GM12878 (cell line): ENCODE measurements at regions not wholly inside any gene's neighbourhood (a gene's known extent, or its start where the extent isn't known, plus 50 kb on each side); places are given as distances from the start of the nearest gene placed in this dataset.

Source experiments
- ATAC-seq: fragments of 200-7000 bp; cut with Tn5 transposase; 3 replicates; pipeline ENCODE4 v1.9.1; 2020; ENCODE audit warnings: mild to moderate bottlenecking, moderate library complexity
- BruUV-seq: library from RNA; stranded (reverse); fragments of 400-500 nt; replicated peaks from 2 replicates; lab custom pipeline; 2021; lab: Mats Ljungman, UMichigan
- CTCF ChIA-PET: fragments of 300-600 bp; sonication (Branson Sonifier 250); formaldehyde crosslinking; extraction: SDS; loops from one replicate; lab custom pipeline; 2021; ENCODE audit warnings: inconsistent platforms; lab: Yijun Ruan, JAX
- POLR2A ChIA-PET: fragments of 350-600 bp; formaldehyde crosslinking; extraction: SDS; loops from one replicate; lab custom pipeline; 2021; ENCODE audit warnings: inconsistent platforms; lab: Charles Lee
- RAD21 ChIA-PET: fragments of 300-600 bp; sonication (Branson Sonifier 250); formaldehyde crosslinking; loops from one replicate; lab custom pipeline; 2023; ENCODE audit warnings: antibody characterized with exemption; ENCODE audit not compliant: unreplicated experiment; lab: Charles Lee
- SMC1A ChIA-PET: fragments of 300-600 bp; sonication (Branson Sonifier 250); formaldehyde crosslinking; loops from one replicate; lab custom pipeline; 2023; ENCODE audit not compliant: unreplicated experiment, uncharacterized antibody; lab: Charles Lee
- DNase-seq: peaks from one replicate; pipeline ENCODE4 v3.0.0-alpha.2; 2011; ENCODE audit warnings: low read depth, low spot score
- FAIRE-seq: peaks from 3 replicates; lab custom pipeline; 2011; peaks lifted over from hg19 to GRCh38; lab: Jason Lieb, UNC
- H2AFZ ChIP-seq: 2 replicates; pipeline ENCODE4 v1.6.0; 2011; ENCODE audit warnings: low read depth, low read length, control low read depth; ENCODE audit not compliant: control insufficient read depth
- H3K27ac ChIP-seq: 2 replicates; pipeline ENCODE4 v1.5.1; 2011; ENCODE audit warnings: control low read depth; ENCODE audit not compliant: control insufficient read depth, insufficient read depth
- H3K27me3 ChIP-seq, 2 experiments: replicated peaks in 1 of 2; 2 replicates each; pipeline versions ENCODE4 v1.6.0 to v1.6.1; 2011; ENCODE audit warnings: low read length in 1 of 2; ENCODE audit not compliant: control insufficient read depth in 2 of 2, insufficient read depth in 2 of 2
- H3K36me3 ChIP-seq, 2 experiments: 2 replicates each; pipeline ENCODE4 v1.5.1; 2011; ENCODE audit warnings: low read length in 1 of 2; ENCODE audit not compliant: control insufficient read depth in 2 of 2, insufficient read depth in 2 of 2
- H3K4me1 ChIP-seq: 2 replicates; pipeline ENCODE4 v1.6.1; 2011; ENCODE audit warnings: mild to moderate bottlenecking, low read length, moderate library complexity, mixed read lengths; ENCODE audit not compliant: control insufficient read depth, insufficient read depth
- H3K4me2 ChIP-seq: 2 replicates; pipeline ENCODE4 v1.6.0; 2011; ENCODE audit warnings: control low read depth; ENCODE audit not compliant: control insufficient read depth, insufficient read depth
- H3K4me3 ChIP-seq: fragments of 200-600 bp; sonication (generic); 2 replicates; pipeline ENCODE4 v1.5.1; 2016
- H3K79me2 ChIP-seq: 2 replicates; pipeline ENCODE4 v1.6.0; 2011; ENCODE audit warnings: low read length; ENCODE audit not compliant: control insufficient read depth, insufficient read depth
- H3K9ac ChIP-seq: 2 replicates; pipeline ENCODE4 v1.8.0; 2011; ENCODE audit warnings: low read length, control low read depth, mixed read lengths; ENCODE audit not compliant: control insufficient read depth, insufficient read depth
- H3K9me3 ChIP-seq: replicated peaks from 3 replicates; pipeline ENCODE4 v1.5.1; 2011; ENCODE audit warnings: mild to moderate bottlenecking, low read length; ENCODE audit not compliant: control insufficient read depth, insufficient read depth
- H4K20me1 ChIP-seq: 2 replicates; pipeline ENCODE4 v1.6.0; 2011; ENCODE audit not compliant: control insufficient read depth, insufficient read depth
- CEBPZ ChIP-seq: fragments of 150-350 bp; IDR thresholded peaks from 2 replicates; pipeline ENCODE4 v1.6.1; 2016; ENCODE audit warnings: low read depth, low read length
- JUNB ChIP-seq: IDR thresholded peaks from 2 replicates; pipeline ENCODE4 v1.6.1; 2016; ENCODE audit warnings: antibody characterized with exemption, mild to moderate bottlenecking
- KAT2A ChIP-seq: conservative IDR thresholded peaks from 2 replicates; pipeline ENCODE4 v1.6.1; 2011; ENCODE audit warnings: low read depth, low read length; ENCODE audit not compliant: control insufficient read depth
- WGBS: methylation state at CpG from one replicate; pipeline ENCODE4 v1.1.6; 2016; ENCODE audit warnings: low lambda C conversion rate; ENCODE audit not compliant: insufficient replicate concordance, insufficient coverage; ENCODE audit errors: missing lambda C conversion rate; 5-methylcytosine and 5-hydroxymethylcytosine counted together
- in situ Hi-C: fragments of 300-500 bp; cut with MboI; formaldehyde crosslinking; loops from 9 replicates; pipeline ENCODE4 v1.14.3; 2018; ENCODE audit warnings: mixed read lengths
- intact Hi-C: fragments of 100-400 bp; cut with micrococcal nuclease; formaldehyde crosslinking; loops from one replicate; pipeline ENCODE4 v1.14.2; 2022; ENCODE audit not compliant: unreplicated experiment

- no peak for TF ChIP-seq CEBPZ
Measured at GRCh38 chr17:63173450-63173849, 207.4 kb downstream of the TANC2 start (continued).

GRCh38 chr17:63173903-63174302 lies 207.9 kb downstream of the TANC2 start:
- Histone ChIP-seq H3K36me3 (no peaks in the 10 kb centered on the region), H3K4me3 (no peak overlapping the region), H3K9ac (no peak overlapping the region), H3K9me3 (no peaks in the 10 kb centered on the region), H3K4me1 (no peaks in the 10 kb centered on the region), H3K79me2 (no peaks in the 10 kb centered on the region), H3K27me3 (no peaks in the 10 kb centered on the region), H3K4me2 (no peak overlapping the region), H3K27ac (no peak overlapping the region), H2AFZ (no peak overlapping the region), H4K20me1 (no peaks in the 10 kb centered on the region)
- FAIRE-seq, result no peak
- CTCF ChIA-PET, result no interaction called here
- in situ Hi-C loops (no loop called here), intact Hi-C loops (no loop called here)
- TF ChIP-seq KAT2A (no peak), JUNB (no peak)
- RAD21 ChIA-PET, result no interaction called here
- no TSS peak for BruUV-seq
- POLR2A ChIA-PET, result no interaction called here
- SMC1A ChIA-PET, result no interaction called here
- no peak for DNase-seq
- 35% methylated on average over 1 of the region's 1 CpG for WGBS
- ATAC-seq, result no peak
